HUES48 (cell line): ENCODE measurements at regions not wholly inside any gene's neighbourhood (a gene's known extent, or its start where the extent isn't known, plus 50 kb on each side); places are given as distances from the start of the nearest gene placed in this dataset.

Experiments
- H3K27ac ChIP-seq: one replicate; pipeline ENCODE4 v1.7.0; 2013; ENCODE audit warnings: low read depth, low read length, inconsistent platforms
- H3K27me3 ChIP-seq: 2 replicates; pipeline ENCODE4 v1.6.1; 2013; ENCODE audit warnings: mild to moderate bottlenecking, low read length; ENCODE audit not compliant: control insufficient read depth, insufficient read depth
- H3K36me3 ChIP-seq: 2 replicates; pipeline ENCODE4 v1.6.1; 2013; ENCODE audit warnings: low read length; ENCODE audit not compliant: control insufficient read depth, insufficient read depth
- H3K4me1 ChIP-seq: 2 replicates; pipeline ENCODE4 v1.6.1; 2013; ENCODE audit warnings: mild to moderate bottlenecking, low read length; ENCODE audit not compliant: control insufficient read depth, insufficient read depth
- H3K4me3 ChIP-seq: 2 replicates; pipeline ENCODE4 v1.5.1; 2013; ENCODE audit warnings: mild to moderate bottlenecking, low read depth, low read length
- H3K9ac ChIP-seq: 2 replicates; pipeline ENCODE4 v1.6.1; 2013; ENCODE audit warnings: mild to moderate bottlenecking, low read depth, low read length, moderate library complexity
- H3K9me3 ChIP-seq: 2 replicates; pipeline ENCODE4 v1.6.1; 2013; ENCODE audit warnings: low read length; ENCODE audit not compliant: control insufficient read depth, insufficient read depth

- no peak overlapping the region for H3K4me3 ChIP-seq
- no peaks in the 10 kb centered on the region for H3K27me3 ChIP-seq
- no peak overlapping the region for H3K9ac ChIP-seq
- H3K4me1 ChIP-seq, result peaks cover 39% of the 10 kb centered on the region
- H3K27ac ChIP-seq, result peak overlapping the region; percentile 88
- no peaks in the 10 kb centered on the region for H3K36me3 ChIP-seq
- H3K9me3 ChIP-seq, result no peaks in the 10 kb centered on the region
Observed at GRCh38 chr14:82079553-82079952, 545.9 kb upstream of the SEL1L start.

GRCh38 chr14:82080370-82080769 lies 546.7 kb upstream of the SEL1L start:
- Histone ChIP-seq H3K4me3 (no peak overlapping the region; the same call in 1 of the 2 replicates), H3K4me1 (peaks cover 39% of the 10 kb centered on the region), H3K36me3 (no peaks in the 10 kb centered on the region), H3K9me3 (no peaks in the 10 kb centered on the region), H3K27me3 (no peaks in the 10 kb centered on the region), H3K27ac (peak overlapping the region; percentile 88), H3K9ac (no peak overlapping the region)

GRCh38 chr14:82084813-82085212 lies 551.2 kb upstream of the SEL1L start:
- Histone ChIP-seq H3K27me3 (no peaks in the 10 kb centered on the region), H3K4me1 (peaks cover 37% of the 10 kb centered on the region), H3K36me3 (no peaks in the 10 kb centered on the region), H3K9ac (no peak overlapping the region), H3K27ac (no peak overlapping the region), H3K9me3 (no peaks in the 10 kb centered on the region), H3K4me3 (no peak overlapping the region)

- no peak overlapping the region for H3K27ac ChIP-seq
Observed at GRCh38 chr14:82091097-82091496, 557.4 kb upstream of the SEL1L start.

GRCh38 chr14:82094829-82095345 lies 561.2 kb upstream of the SEL1L start:
- Histone ChIP-seq H3K36me3 (no peaks in the 10 kb centered on the region), H3K9ac (no peak overlapping the region), H3K9me3 (no peaks in the 10 kb centered on the region), H3K4me3 (no peak overlapping the region), H3K4me1 (0 out of 2 replicates have a peak, but pooled peaks cover 3% of the 10 kb centered on the region), H3K27ac (no peak overlapping the region), H3K27me3 (no peaks in the 10 kb centered on the region)

More at GRCh38 chr14:82091097-82091496, 557.4 kb upstream of the SEL1L start:
- no peaks in the 10 kb centered on the region for H3K36me3 ChIP-seq
- H3K9ac ChIP-seq, result no peak overlapping the region
- 0 out of 2 replicates have a peak, but pooled peaks cover 3% of the 10 kb centered on the region for H3K4me1 ChIP-seq
- no peak overlapping the region for H3K4me3 ChIP-seq
- no peaks in the 10 kb centered on the region for H3K9me3 ChIP-seq
- no peaks in the 10 kb centered on the region for H3K27me3 ChIP-seq

GRCh38 chr14:82104013-82104412 lies 570.4 kb upstream of the SEL1L start:
- Histone ChIP-seq H3K9me3 (no peaks in the 10 kb centered on the region), H3K4me1 (no peaks in the 10 kb centered on the region), H3K27ac (no peak overlapping the region), H3K27me3 (no peaks in the 10 kb centered on the region), H3K9ac (no peak overlapping the region), H3K36me3 (no peaks in the 10 kb centered on the region), H3K4me3 (no peak overlapping the region)

GRCh38 chr14:82112210-82112839 lies 578.7 kb upstream of the SEL1L start:
- Histone ChIP-seq H3K4me1 (no peaks in the 10 kb centered on the region), H3K9me3 (no peaks in the 10 kb centered on the region), H3K4me3 (no peak overlapping the region), H3K27me3 (no peaks in the 10 kb centered on the region), H3K9ac (no peak overlapping the region), H3K36me3 (no peaks in the 10 kb centered on the region), H3K27ac (no peak overlapping the region)

- Histone ChIP-seq H3K36me3 (no peaks in the 10 kb centered on the region), H3K27me3 (no peaks in the 10 kb centered on the region), H3K27ac (no peak overlapping the region), H3K9ac (no peak overlapping the region), H3K9me3 (peaks cover 4% of the 10 kb centered on the region; the same call in 1 of the 2 replicates), H3K4me3 (no peak overlapping the region), H3K4me1 (no peaks in the 10 kb centered on the region)
Observed at GRCh38 chr14:82113007-82113406, 579.4 kb upstream of the SEL1L start.

GRCh38 chr14:82113710-82114109 lies 580.1 kb upstream of the SEL1L start:
- Histone ChIP-seq H3K4me1 (no peaks in the 10 kb centered on the region), H3K36me3 (no peaks in the 10 kb centered on the region), H3K4me3 (no peak overlapping the region), H3K27me3 (no peaks in the 10 kb centered on the region), H3K27ac (no peak overlapping the region), H3K9ac (no peak overlapping the region), H3K9me3 (peaks cover 5% of the 10 kb centered on the region; the same call in 1 of the 2 replicates)

- Histone ChIP-seq H3K9ac (no peak overlapping the region), H3K4me3 (no peak overlapping the region), H3K27ac (no peak overlapping the region), H3K4me1 (peaks cover 10% of the 10 kb centered on the region; the same call in 1 of the 2 replicates), H3K9me3 (peaks cover 5% of the 10 kb centered on the region; the same call in 1 of the 2 replicates), H3K36me3 (no peaks in the 10 kb centered on the region), H3K27me3 (no peaks in the 10 kb centered on the region)
Observed at GRCh38 chr14:82116721-82117120, 583.1 kb upstream of the SEL1L start.

GRCh38 chr14:82122655-82123054 lies 589.0 kb upstream of the SEL1L start:
- H3K9me3 ChIP-seq, result peaks cover 5% of the 10 kb centered on the region; the same call in 1 of the 2 replicates
- no peak overlapping the region for H3K27ac ChIP-seq
- H3K4me1 ChIP-seq, result peaks cover 10% of the 10 kb centered on the region; the same call in 1 of the 2 replicates
- no peaks in the 10 kb centered on the region for H3K36me3 ChIP-seq
- H3K4me3 ChIP-seq, result no peak overlapping the region
- H3K9ac ChIP-seq, result no peak overlapping the region
- no peaks in the 10 kb centered on the region for H3K27me3 ChIP-seq
